GM19240 (cell line): ENCODE measurements at regions not wholly inside any gene's neighbourhood (a gene's known extent, or its start where the extent isn't known, plus 50 kb on each side); places are given as distances from the start of the nearest gene placed in this dataset.
"Not testable (repeated sequence)": the region's sequence is repeated elsewhere in the genome, so short reads cannot be mapped to it uniquely, and the experiment has no call there.

Source experiments
- DNase-seq: peaks from one replicate; pipeline ENCODE4 v3.0.0; 2011; ENCODE audit warnings: low spot score; ENCODE audit not compliant: insufficient read length

- not testable (repeated sequence) for DNase-seq
Observed at GRCh38 chr12:124161402-124161801, 133.5 kb upstream of the RFLNA start.

GRCh38 chr12:124162151-124163110 is 132.5 kb upstream of the RFLNA start:
- no peak for DNase-seq

GRCh38 chr12:124165695-124166094 is 129.2 kb upstream of the RFLNA start:
- no peak for DNase-seq

GRCh38 chr12:124167141-124167540 is 127.8 kb upstream of the RFLNA start:
- DNase-seq: no peak

- no peak for DNase-seq
Observed at GRCh38 chr12:124168016-124168786, 126.7 kb upstream of the RFLNA start.

- no peak for DNase-seq
Observed at GRCh38 chr12:124169577-124170284, 125.2 kb upstream of the RFLNA start.

- no peak for DNase-seq
Observed at GRCh38 chr12:124170760-124171159, 124.1 kb upstream of the RFLNA start.

- no peak for DNase-seq
Observed at GRCh38 chr12:124171231-124171979, 123.5 kb upstream of the RFLNA start.

GRCh38 chr12:124172636-124173035 is 122.3 kb upstream of the RFLNA start:
- no peak for DNase-seq

- no peak for DNase-seq
Observed at GRCh38 chr12:124173692-124174091, 121.2 kb upstream of the RFLNA start.

- DNase-seq: no peak
Observed at GRCh38 chr12:124174451-124175348, 120.2 kb upstream of the RFLNA start.

- no peak for DNase-seq
Observed at GRCh38 chr12:124175704-124176103, 119.2 kb upstream of the RFLNA start.

- DNase-seq: no peak
Observed at GRCh38 chr12:124177276-124177950, 117.5 kb upstream of the RFLNA start.

GRCh38 chr12:124177951-124178316 is 117.0 kb upstream of the RFLNA start:
- no peak for DNase-seq

- no peak for DNase-seq
Observed at GRCh38 chr12:124179936-124180607, 114.8 kb upstream of the RFLNA start.

- DNase-seq: no peak
Observed at GRCh38 chr12:124183172-124183571, 111.7 kb upstream of the RFLNA start.

- no peak for DNase-seq
Observed at GRCh38 chr12:124184456-124184855, 110.4 kb upstream of the RFLNA start.

GRCh38 chr12:124185971-124186686 is 108.8 kb upstream of the RFLNA start:
- DNase-seq: no peak
